NT2/D1 (cell line): ENCODE measurements at regions not wholly inside any gene's neighbourhood (a gene's known extent, or its start where the extent isn't known, plus 50 kb on each side); places are given as distances from the start of the nearest gene placed in this dataset.

Source experiments
- SUZ12 ChIP-seq: IDR thresholded peaks from 2 replicates; pipeline ENCODE4 v1.6.1; 2011; ENCODE audit not compliant: insufficient read length, insufficient read depth; ENCODE audit errors: extremely low read depth
- ZNF274 ChIP-seq: IDR thresholded peaks from 2 replicates; pipeline ENCODE4 v1.6.1; 2011; ENCODE audit warnings: mild to moderate bottlenecking, low read depth, low read length

DNA sequence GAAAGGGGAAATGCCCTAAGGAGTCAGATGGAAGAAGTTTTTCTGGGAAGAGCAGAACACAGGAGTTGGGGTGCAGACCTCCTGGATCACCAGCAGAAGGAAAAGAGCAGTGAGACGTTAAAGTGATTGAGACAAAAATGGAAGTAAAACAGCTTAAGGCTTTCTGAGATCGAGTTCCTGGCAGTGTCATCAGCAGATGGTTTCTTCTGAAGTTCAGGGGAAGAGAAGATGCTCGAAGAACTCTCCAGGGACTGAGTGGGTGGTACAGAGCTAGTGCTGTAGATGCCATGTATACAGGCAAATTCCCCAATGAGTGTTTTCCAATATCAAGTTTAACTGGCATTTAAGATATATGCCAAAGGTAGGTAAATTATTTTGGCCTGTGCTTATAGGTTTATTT lies 272.2 kb upstream of the KLF12 start:
- TF ChIP-seq SUZ12 (no peak), ZNF274 (no peak)
